HG02884 (cell line): ENCODE measurements at regions not wholly inside any gene's neighbourhood (a gene's known extent, or its start where the extent isn't known, plus 50 kb on each side); places are given as distances from the start of the nearest gene placed in this dataset.

Source experiments
- ATAC-seq: cut with Tn5 transposase; IDR thresholded peaks from one replicate; pipeline ENCODE4 v1.9.1; 2021; ENCODE audit warnings: mild to moderate bottlenecking, moderate library complexity; ENCODE audit not compliant: unreplicated experiment

DNA sequence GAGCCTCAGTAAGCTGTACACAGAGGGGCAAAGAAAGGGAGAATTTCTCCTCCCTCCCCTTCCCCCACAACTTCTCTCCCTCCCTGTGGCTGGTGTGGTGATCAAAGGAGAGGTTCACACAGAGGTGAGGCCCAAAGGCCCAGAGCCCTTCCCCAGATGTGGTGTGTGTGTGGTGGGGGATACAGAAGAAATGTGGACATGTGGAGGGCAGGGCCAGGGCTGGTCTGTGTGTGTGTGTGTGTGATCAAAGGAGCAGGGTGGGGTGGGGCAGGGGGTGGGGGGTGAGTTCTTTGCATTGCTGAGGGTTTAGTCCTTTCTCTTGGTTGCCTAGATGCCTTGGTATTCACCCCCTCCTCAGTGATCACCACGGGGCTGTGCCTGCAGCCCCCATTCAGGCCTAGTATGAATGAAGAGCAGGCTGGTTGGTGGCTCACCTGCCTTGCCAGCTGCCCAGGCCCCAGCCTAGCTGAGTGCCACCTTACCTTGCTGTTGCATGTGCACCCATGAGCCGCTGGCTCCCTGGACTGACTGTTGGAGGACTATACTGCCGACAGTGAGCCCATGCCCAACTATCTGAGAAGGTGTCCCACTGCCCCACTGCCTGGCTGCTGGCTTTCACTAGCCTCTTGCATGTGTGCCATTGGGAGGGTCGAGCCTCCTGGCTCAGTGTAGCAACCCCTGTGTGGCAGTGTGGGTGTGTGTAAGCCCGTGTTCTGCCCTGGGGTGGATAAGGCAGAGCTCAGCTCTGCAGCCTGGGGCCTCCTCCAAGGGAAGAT is 101.9 kb downstream of the EFNB1 start:
- no peak for ATAC-seq

DNA sequence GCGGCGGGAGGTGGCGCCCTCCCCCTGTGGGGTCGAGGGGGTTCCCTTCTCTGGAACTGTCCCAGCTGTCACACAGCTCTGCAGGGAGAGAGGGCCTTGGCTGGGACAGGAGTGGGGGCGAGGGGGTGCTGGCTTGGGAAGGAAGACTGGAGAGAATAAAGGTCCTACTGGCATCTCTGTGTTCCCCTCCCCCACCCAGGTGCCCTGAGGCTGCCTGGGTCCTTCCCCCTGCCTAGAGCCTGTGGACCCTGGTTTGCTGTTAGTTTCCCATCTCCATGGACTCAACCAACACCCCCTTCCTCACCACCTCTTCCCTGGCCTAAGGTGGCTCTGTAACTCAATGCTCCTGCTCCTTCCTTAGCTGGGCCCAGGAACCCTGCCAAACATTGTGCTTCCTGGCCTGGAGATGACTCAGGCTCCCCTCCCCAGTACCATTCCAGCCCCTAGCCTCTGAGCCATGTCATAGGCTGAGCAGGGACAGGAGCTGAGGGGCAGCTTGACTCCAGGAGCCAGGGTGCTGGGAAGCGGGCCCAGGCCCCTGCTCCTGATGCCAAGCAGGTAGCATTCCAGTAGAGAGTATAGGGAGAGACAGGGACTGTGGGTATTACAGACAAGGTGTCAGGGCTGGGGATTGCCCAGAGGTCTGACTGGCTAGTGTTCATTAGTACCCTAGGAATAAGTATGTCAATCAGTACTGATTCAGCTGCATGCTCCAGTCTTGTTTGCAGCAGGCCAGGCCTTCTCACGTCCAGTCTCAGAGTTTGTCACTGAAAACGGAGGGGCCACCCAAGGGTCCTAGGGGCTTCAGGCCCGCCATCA is 100.7 kb downstream of the EFNB1 start:
- ATAC-seq, result no peak

DNA sequence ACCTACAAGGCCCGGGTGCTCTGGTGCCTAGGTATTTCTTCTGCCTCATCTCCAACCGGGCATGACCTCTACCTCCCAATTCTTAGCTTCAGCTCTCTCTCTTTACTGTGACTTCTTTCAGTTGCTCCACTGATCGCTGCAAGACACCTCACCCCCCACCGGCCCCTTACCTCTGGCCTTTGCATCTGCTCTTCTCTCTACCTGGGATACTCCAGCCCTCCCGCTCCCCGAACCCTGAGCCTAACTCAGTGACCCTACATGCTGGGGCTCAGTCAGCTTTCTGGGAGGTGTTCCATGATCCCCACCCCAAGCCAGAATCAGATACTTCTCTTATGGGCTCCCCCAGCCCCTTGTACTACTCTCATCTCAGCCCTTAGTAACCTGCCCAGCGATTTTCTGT is 99.6 kb downstream of the EFNB1 start:
- no peak for ATAC-seq

DNA sequence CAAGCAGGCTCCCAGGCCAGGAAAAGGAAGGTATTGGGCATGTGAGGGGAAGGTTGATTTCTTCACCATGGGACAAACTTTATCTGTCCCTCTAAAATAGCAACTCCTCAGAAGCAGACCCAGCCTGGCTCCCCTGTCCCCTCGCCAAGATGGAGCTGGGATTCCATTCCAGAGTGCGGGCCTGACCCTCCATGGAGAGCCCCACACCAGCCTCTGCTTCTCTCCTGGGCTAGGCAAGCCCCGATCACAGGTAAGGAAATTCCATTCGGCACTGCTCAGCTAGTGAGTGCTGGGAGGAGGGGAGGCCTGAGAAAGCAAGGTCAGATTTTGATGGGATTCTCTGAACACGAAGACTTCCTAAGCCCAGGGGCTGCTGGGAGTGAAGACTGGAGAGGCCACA is 98.4 kb downstream of the EFNB1 start:
- ATAC-seq, result no peak

DNA sequence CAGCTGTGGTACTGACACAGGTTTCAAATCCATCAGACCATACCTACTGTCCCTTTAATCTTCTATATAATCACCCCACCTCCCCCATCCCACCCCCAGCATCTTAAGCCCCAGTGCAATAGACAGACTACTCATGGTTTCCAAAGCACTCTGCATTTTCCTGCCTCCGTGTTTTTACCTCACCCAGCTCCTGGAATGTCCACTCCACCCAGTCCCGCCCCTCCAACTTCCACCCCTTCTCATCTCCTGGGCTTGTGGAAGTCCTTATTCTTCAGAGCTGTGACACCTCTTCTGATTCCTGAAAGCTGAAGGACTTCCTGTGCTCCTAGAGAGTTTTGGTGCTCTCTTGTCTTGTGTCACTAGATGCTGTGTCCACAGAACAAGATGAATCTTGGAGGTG is 94.3 kb downstream of the EFNB1 start:
- no peak for ATAC-seq

DNA sequence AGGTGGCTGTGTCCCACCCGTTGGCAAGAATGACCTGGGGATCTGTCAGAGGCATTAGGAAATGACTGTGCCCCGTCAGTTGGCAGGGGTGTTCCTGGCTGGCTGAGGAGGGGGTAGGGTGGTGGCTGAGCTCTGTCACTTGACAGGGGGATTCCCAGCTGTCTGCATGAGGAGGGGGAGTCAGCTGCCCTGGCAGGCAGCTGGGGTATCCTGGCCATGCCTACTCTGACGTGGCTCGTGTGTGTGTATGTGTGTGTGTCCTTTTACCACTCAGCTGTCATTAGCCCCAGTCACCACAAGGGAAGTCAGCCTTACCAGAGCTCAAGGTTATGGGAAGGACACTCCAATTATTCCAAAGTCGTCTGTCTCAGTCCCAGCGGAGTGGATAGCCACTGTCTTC is 93.2 kb downstream of the EFNB1 start:
- no peak for ATAC-seq

DNA sequence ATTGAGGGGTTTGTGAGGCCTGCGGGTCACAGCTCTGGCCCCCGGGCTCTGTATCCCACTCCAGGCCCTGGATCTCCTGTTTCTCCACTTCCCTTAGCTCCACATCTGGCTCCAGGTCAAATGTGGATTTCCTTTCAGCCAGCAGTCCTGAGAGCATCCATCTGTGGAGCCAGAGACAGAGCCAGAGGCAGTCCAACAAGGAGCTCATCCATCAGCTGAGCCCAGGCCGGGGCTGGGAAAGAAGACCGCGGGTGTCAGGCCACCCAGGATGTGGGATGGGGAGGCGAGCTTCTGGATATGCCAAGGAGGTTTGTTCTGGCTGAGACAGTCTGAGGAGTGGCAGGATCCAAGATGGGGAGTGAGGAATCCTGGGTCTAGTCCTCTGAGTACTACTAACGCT is 91.7 kb downstream of the EFNB1 start:
- ATAC-seq, result no peak

DNA sequence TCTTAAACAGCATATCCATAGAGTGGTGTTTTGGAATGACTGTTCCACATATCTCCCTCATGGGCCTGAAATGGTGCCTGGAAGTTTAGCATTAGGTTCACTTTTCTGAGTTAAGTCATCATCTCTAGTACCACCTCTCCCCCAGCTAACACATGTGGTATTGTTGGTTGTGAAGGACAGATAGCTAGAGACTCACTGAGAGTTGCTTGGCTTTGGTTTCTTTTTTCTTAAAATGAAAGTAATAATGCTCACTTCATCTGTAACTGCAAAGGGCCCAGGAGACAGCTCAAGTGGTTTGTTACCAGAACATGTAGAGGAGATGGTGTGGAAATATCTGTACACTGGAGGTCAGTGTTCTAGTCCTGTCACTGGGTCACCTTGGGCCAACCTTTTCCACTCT is 90.9 kb downstream of the EFNB1 start:
- ATAC-seq, result no peak

DNA sequence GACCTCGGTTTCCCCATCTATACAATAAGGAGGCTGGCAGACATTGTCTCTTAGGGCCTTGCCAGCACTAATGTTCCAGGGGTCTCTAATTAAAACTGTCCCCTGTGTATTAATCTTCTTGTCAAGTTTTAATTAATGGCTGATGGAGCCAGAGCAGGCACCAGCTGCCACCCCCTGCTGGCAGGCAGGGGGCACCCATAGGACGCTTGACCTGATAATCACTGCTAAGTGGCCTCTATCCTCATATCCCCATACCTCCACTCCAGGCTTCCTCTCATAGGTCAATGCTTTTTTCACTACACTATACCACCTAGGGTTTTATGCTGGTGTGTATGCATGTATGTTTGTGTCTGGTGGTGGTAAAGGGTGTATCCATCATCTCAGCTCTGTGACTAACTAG is 89.4 kb downstream of the EFNB1 start:
- no peak for ATAC-seq

DNA sequence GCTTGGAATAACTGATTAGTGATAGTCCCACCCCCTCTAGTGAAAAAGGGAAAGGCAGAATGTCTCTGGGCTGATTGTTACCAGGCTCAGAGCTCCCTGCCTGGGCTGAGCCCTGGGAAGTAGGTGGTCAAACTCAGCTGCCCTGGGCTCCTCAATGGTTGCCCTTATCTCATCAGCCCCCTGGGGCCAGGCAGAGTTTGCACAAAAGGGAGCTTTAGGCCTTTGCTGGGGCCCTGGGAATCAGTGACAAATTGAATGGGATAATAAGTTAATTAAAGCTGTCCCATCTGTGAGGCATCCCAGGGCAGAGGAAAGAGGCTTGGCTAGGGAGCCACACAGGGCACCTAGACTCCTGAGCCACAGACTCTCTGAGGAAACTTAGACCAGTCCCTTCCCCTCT is 89.0 kb downstream of the EFNB1 start:
- ATAC-seq, result no peak

DNA sequence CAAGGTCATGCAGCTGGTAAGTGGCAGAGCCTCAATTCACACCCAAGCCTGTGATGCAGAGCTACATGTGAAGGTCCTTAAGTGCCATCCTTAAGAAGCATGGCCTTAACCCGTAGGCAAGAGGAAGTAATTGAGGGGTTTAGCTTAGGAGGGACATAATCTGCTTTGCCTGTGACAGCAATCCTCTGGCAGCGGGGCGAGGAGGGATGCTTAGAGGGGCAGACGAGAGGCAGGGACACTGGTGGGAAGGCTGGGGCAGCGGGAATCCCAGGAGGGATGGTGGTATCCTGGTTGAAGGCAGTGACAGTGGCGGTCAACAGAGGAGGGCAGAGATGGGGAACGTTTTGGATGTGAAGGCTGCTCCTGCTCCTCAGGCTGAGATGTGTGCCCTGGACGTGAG is 88.1 kb downstream of the EFNB1 start:
- no peak for ATAC-seq

DNA sequence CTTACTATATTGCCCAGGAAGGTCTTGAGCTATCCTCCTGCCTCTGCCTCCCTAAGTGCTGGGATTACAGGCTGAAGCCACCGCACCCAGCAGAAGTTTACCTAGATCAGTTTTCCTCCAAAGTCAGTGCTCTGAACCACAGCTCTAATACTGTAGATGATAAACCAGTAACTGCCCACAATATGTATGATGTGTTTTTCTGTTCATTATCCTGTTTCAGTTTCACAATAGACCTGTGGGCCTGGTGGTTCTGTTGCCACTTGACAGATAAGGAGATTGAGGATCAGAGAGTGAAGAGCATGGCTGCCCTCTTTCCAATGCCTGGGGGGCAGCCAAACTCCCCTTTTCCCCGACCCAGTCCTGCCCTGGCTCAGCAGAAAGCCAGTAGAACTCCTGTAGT is 87.0 kb downstream of the EFNB1 start:
- no peak for ATAC-seq

DNA sequence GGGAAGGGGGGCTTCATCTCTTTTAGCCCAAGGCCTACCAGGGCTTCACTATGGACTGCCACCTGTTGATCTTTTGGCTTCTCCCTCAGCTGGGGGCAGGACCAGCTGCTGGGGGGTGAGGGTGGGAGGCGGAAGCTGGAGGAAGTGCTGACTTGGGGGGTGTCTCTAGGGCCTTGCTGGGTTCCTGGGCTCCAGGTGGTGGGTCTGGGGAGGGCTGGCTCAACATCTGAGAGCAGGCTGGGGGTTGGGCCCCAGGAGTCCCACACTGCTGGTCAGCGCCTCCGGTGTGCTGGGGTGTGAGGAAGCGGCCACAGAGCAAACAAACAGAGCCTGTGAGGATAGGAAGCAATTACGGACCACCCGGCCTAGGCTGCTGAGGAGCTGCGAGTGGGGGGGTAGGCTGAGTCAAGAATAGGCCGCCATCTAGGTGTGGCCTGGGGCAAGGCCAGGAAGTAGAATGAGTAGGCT is 85.7 kb downstream of the EFNB1 start:
- ATAC-seq, result no peak

DNA sequence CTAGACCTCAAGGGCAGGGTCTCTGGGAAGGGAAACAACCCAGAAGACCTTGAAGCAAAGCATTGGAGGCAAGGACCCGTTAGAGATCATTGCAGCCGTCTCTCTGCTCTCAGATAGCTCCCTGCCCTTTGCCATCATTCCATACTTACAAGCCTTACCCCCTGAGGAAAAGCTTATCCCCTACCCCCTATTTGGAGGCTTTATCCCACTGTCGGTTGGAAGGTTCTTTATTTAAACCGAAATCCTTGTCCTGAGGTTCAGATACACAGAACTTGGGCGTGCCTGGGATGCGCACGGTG is 84.4 kb downstream of the EFNB1 start:
- no peak for ATAC-seq

DNA sequence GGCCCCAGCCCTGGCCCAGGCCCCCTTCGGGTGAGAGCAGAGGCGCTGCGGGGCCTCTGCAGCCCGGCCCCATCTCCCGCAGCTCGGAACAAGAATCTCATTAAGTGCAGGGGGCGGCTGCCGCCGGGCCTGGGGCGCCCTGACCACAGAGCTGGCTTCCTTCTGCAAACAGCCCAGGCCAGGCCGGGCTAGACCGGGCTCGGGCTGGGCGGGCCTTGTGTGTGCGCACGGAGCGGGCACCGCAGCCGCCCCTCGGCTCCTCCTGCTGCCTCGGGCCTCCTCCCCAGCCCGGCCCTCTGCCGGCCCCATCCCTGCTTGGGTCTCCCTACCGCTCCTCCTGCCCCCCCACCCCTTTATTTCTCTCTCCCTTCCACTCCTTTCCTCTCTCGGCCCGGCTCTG is 83.3 kb downstream of the EFNB1 start:
- ATAC-seq, result no peak

DNA sequence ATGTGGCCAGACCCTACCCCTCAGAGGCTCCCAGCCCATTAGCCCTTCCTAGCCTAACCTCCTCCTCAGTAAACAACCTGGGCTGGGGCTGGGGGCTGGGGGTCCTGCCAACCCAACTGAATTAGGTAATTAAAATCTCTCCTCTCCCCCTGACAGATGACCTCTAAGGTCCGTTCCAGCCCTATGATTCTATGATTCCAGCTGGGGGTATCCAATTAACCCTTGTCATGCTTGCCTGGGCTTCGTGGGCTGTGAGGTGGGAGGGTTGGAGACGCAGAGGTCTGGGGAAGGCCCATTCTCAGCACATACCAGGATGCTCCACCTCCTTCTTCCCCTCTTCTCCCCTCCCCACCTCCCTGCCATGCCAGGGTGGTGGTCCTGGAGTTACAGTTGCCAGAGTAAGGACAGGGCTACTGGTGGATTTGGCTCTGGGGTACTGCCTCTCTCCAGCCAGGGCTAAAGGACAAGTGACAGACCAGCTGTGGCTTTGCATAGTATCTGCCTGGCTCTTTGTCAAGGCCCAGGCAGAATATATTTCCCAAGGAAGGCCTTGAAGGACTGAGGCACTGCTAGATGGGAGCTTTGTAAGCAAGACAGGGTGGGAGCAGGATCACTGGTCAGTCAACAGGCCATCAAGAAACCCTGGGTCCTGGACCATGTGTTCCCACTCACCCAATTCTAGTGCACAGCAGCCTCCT is 82.1 kb downstream of the EFNB1 start:
- ATAC-seq, result no peak

DNA sequence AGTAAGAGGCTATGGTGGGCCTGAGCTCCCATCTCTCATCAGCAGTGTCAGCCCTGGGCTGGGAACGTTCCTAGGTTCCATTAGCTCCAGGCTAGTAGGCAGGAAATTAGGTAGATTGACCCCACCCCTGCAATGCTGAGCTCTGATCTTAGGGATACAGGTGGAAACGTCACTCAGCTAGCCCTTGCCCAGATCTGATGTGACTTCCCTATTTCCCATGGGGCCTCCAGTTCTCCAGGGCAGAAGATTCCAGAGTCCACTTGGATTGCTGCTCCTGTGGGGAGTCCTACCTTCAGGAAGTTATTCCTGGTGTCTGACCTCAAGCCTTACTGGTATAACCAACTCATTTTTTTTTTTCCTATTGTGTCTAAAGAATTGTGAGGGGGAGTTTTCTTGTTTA is 81.1 kb downstream of the EFNB1 start:
- ATAC-seq, result no peak

DNA sequence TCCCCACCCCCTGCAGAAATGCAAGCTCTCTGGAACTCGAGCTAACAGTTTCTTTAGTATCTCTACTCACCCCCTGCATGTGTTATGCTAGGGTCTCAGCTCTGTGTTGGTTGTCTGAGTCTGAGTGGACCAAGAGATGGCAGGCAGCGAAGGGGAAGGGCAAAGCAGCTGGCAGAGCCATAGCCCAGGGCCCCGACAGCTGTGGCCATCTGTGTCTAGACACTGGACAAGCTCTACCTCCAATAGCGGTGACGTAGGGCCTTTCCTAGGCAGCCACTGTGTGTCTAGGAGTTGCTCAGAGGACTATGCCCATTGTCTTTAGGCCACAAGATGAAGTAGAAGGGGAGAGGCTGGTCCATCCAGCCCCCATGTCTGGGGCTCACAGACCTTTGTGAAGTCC is 79.2 kb downstream of the EFNB1 start:
- no peak for ATAC-seq

DNA sequence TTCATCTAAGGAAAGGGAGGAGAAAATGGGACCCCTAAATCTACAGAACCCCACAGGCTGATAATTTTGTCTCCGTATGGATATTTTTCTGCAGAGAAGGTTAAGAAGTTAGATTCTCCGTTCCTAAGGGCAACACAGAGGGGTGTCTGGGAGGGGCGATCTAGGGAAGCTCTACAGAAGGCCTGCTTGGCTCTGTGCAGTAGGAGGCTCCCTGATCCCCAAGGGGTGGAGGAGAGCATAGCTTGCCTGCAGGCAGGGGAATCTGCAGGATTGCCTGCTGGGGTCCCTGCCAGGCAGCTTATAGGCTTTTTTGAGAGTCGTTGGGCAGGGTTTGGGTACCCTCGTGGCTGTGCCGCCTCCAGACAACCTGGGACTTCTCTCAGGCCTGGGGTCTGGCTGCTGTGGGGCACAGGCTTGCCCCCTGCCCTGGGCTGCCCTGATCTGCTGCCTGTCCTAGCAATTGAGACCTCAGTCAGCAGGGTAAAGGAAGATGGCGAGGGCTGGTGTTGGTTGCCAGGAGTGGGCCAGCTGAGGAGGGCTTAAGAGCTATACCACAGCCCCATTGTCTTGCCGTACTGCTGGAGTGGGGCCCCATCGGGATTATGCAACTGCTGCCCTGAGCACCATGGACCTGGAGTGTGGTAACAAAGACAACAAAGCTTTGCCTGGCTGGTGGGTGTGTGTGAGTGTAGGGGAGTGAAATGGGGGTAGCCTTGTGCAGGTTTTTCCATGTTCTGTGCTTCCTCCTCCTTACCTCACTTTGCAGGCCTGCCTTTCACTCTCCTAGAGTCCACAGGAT is 74.1 kb downstream of the EFNB1 start:
- ATAC-seq, result no peak

DNA sequence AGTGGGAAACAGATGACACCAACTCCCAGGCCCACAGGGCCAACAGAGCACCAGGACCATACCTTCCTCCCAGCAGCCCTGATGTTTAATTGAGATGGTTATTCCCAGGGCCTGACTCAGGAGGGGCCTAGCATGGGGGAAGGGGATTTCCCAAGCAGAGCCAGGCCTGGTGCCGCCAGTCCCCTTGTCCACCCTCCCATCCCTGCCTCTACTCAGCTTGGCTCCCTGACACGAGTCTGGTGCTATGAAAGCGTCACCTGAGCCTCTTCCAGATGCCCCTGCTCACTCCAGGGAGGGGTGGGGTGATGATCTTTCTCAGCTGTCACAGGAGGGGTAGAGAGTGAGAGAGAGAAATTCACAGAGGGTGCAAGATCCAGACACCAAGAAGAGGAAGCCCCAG is 72.7 kb downstream of the EFNB1 start:
- ATAC-seq, result no peak

DNA sequence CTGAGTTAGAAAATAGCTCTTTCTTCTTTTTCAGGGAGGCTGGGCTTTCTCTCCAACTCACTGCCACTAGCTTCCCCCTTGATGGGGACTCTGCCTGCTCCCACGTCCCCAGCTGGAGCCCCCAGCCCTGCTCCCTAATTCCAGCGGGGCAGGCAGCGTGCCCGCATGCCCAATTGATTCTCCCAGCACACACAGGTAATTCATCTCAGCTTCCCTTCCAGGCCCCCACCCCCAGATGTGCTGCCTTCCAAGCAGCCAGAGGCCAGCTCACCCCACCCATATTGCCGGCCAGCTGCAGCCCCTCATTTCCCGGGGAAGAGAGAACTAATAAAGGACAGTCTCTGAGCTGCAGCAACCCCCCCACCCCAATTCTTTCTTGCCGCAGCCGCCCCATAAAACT is 69.8 kb downstream of the EFNB1 start:
- ATAC-seq, result no peak
